ENCODE measurements at regions not wholly inside any gene's neighbourhood (a gene's known extent, or its start where the extent isn't known, plus 50 kb on each side); places are given as distances from the start of the nearest gene placed in this dataset.

DNA sequence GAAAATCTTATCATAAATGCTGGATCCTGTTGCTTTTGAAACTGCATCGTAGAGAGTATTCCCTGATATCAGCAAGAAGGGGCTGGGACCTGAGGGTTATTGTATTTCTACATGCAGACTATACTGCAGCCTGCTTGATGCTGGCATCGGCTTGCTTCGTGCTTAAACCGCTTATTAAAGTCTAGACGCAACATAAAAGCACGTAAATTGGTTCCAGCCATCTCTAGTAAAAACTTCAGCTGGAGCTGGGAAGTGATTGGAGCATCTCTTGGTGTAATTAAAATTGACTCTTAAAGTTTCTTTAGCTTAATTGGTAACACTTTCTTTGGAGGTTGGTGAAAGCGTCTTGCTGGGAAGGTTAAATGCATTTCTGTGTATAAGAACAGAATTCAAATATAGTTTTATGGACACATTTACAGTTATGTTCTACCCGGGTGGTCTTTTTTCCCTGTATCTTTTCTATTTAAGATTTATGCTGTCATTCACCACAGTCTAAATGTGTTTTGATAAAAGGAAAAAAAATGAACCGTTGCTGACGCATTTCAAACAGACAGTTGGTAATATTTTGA, 139.0 kb upstream of the JAG1 start:
- TF ChIP-seq CTCF (IDR thresholded peaks at IDR 0.05; ENCODE audit: low read length) (no peak), EZH2 (optimal IDR thresholded peaks at IDR 0.05; ENCODE audit: low read depth, low read length) (no peak)
